Tibial nerve (tissue), 3 donors: ENCODE measurements at regions not wholly inside any gene's neighbourhood (a gene's known extent, or its start where the extent isn't known, plus 50 kb on each side); places are given as distances from the start of the nearest gene placed in this dataset.

Experiments used
- CTCF ChIP-seq, 5 experiments: fragments of 200-600 bp in 3 of 5; fragments of 450-650 bp in 2 of 5; sonication (generic) in 3 of 5; IDR thresholded peaks; one replicate each; pipeline ENCODE4 v1.5.1; 2016 to 2019; ENCODE audit warnings: antibody characterized with exemption in 5 of 5, mild to moderate bottlenecking in 3 of 5, moderate library complexity in 2 of 5
- POLR2A ChIP-seq, 2 donors: fragments of 450-650 bp; IDR thresholded peaks; one replicate each; pipeline ENCODE4 v1.6.1; 2017; ENCODE audit warnings: antibody characterized with exemption in 2 of 2, mild to moderate bottlenecking in 2 of 2, moderate library complexity in 2 of 2

GRCh38 chr1:178581351-178582303, 68.7 kb downstream of the TEX35 start:
- TF ChIP-seq CTCF (IDR thresholded peaks at IDR 0.05) = no peak
- TF ChIP-seq POLR2A (IDR thresholded peaks at IDR 0.05) = no peak
